Nephron progenitor cell (in vitro differentiated cells): ENCODE measurements at regions not wholly inside any gene's neighbourhood (a gene's known extent, or its start where the extent isn't known, plus 50 kb on each side); places are given as distances from the start of the nearest gene placed in this dataset.

Experiments used
- DNase-seq: peaks from one replicate; pipeline ENCODE4 v3.0.0; 2021
- H3K27ac Mint-ChIP-seq: 2 replicates; pipeline ENCODE4 v1.8.0; 2021; ENCODE audit warnings: mild to moderate bottlenecking, moderate library complexity, mixed read lengths
- H3K27me3 Mint-ChIP-seq: 2 replicates; pipeline ENCODE4 v1.8.0; 2021; ENCODE audit warnings: mild to moderate bottlenecking, low read depth, mixed read lengths; ENCODE audit not compliant: poor library complexity
- H3K36me3 Mint-ChIP-seq: 2 replicates; pipeline ENCODE4 v1.8.0; 2021; ENCODE audit warnings: low read depth, mixed read lengths
- H3K4me1 Mint-ChIP-seq: 2 replicates; pipeline ENCODE4 v1.8.0; 2021; ENCODE audit warnings: mixed read lengths
- H3K4me3 Mint-ChIP-seq: 2 replicates; pipeline ENCODE4 v1.8.0; 2021; ENCODE audit warnings: mild to moderate bottlenecking, moderate library complexity, mixed read lengths
- H3K9me3 Mint-ChIP-seq: 2 replicates; pipeline ENCODE4 v1.8.0; 2021; ENCODE audit warnings: mild to moderate bottlenecking, moderate library complexity, mixed read lengths
- TF ChIP-seq, protein P1 (sequence below): fragments of 200-600 bp; sonication (generic); IDR thresholded peaks from 2 replicates; pipeline ENCODE4 v1.5.0; 2021; ENCODE audit warnings: antibody characterized with exemption

GRCh38 chr12:34602213-34602940, 580.1 kb downstream of the ALG10 start:
- Mint-ChIP-seq H3K27ac (no peak overlapping the region), H3K9me3 (peaks cover 98% of the 10 kb centered on the region), H3K27me3 (no peaks in the 10 kb centered on the region), H3K36me3 (no peaks in the 10 kb centered on the region), H3K4me1 (no peaks in the 10 kb centered on the region), H3K4me3 (no peak overlapping the region)
- no peak for DNase-seq
- TF ChIP-seq, protein P1, sequence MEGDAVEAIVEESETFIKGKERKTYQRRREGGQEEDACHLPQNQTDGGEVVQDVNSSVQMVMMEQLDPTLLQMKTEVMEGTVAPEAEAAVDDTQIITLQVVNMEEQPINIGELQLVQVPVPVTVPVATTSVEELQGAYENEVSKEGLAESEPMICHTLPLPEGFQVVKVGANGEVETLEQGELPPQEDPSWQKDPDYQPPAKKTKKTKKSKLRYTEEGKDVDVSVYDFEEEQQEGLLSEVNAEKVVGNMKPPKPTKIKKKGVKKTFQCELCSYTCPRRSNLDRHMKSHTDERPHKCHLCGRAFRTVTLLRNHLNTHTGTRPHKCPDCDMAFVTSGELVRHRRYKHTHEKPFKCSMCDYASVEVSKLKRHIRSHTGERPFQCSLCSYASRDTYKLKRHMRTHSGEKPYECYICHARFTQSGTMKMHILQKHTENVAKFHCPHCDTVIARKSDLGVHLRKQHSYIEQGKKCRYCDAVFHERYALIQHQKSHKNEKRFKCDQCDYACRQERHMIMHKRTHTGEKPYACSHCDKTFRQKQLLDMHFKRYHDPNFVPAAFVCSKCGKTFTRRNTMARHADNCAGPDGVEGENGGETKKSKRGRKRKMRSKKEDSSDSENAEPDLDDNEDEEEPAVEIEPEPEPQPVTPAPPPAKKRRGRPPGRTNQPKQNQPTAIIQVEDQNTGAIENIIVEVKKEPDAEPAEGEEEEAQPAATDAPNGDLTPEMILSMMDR, result no peak

DNA sequence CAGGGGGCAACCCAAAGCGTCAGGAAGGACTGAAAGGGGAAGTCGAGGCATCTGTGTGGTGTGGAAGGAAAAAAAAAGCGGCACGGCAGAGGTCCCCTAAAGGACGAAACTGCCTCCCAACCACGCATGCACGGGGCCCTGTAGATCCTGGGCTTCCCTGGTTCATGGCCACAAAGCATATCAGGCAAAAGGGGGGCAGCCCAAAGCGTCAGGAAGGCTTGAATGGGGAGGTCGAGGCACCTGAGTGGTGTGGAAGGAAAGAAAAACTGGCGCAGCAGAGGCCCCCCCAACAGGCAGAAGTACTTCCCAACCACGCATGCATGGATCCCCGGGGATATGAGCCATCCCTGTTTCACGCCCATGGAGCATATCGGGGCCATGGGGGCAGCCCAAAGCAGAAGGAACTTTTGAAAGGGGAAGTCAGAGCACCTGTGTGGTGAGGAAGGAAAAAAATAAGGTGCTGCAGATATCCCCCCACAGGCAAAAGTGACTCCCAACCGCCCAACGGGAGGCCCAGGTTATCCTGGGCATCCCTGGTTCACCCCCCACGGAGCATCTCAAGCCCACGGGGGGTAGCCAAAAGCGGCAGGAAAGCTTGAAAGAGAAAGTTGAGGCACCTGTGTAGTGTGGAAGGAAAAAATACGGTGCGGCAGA, 581.2 kb downstream of the ALG10 start:
- TF ChIP-seq, protein P1, result no peak
- no peak overlapping the region for H3K27ac Mint-ChIP-seq
- H3K9me3 Mint-ChIP-seq, result peaks cover 95% of the 10 kb centered on the region

GRCh38 chr12:34604227-34604626, 581.9 kb downstream of the ALG10 start:
- TF ChIP-seq, protein P1, result no peak
- Mint-ChIP-seq H3K9me3 (peaks cover 94% of the 10 kb centered on the region), H3K4me1 (no peaks in the 10 kb centered on the region), H3K36me3 (no peaks in the 10 kb centered on the region), H3K27ac (no peak overlapping the region), H3K27me3 (no peaks in the 10 kb centered on the region), H3K4me3 (no peak overlapping the region)
- no peak for DNase-seq

More for the DNA sequence above, 581.2 kb downstream of the ALG10 start:
- Mint-ChIP-seq H3K36me3 (no peaks in the 10 kb centered on the region), H3K27me3 (no peaks in the 10 kb centered on the region), H3K4me1 (no peaks in the 10 kb centered on the region), H3K4me3 (no peak overlapping the region)
- DNase-seq, result no peak

- H3K4me3 Mint-ChIP-seq, result no peak overlapping the region
- DNase-seq, result no peak
- H3K36me3 Mint-ChIP-seq, result no peaks in the 10 kb centered on the region
- H3K4me1 Mint-ChIP-seq, result no peaks in the 10 kb centered on the region
- peaks cover 94% of the 10 kb centered on the region for H3K9me3 Mint-ChIP-seq
- no peak overlapping the region for H3K27ac Mint-ChIP-seq
- TF ChIP-seq, protein P1, result no peak
- no peaks in the 10 kb centered on the region for H3K27me3 Mint-ChIP-seq
These were observed 582.6 kb downstream of the ALG10 start for GRCh38 chr12:34604631-34605509.

DNA sequence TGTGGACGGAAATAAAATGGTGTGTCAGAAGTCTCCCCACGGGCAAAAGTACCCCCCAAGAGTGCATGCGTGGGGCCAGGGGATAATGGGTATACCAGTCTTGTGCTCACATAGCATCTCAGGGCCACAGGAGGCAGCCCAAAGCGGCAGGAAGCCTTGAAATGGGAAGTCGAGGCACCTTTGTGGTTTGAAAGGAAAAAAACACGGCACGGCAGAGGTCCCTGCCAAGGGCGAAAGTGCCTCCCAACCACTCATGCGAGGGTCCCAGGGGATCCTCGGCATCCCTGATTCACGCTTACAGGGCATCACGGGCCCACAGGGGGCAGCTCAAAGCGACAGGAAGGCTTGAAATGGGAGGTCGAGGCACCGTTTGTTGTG, 583.2 kb downstream of the ALG10 start:
- no peaks in the 10 kb centered on the region for H3K27me3 Mint-ChIP-seq
- H3K9me3 Mint-ChIP-seq, result peaks cover 94% of the 10 kb centered on the region
- TF ChIP-seq, protein P1, result no peak
- DNase-seq, result no peak
- H3K36me3 Mint-ChIP-seq, result no peaks in the 10 kb centered on the region
- H3K4me1 Mint-ChIP-seq, result no peaks in the 10 kb centered on the region
- H3K4me3 Mint-ChIP-seq, result no peak overlapping the region
- H3K27ac Mint-ChIP-seq, result no peak overlapping the region
